CD14-positive monocyte (primary cell): ENCODE measurements at regions not wholly inside any gene's neighbourhood (a gene's known extent, or its start where the extent isn't known, plus 50 kb on each side); places are given as distances from the start of the nearest gene placed in this dataset.

Experiments
- DNase-seq, 3 donors: peaks; one replicate each; pipeline ENCODE4 v3.0.0-alpha.2; 2011 to 2022
- H2AFZ ChIP-seq: 2 replicates; pipeline ENCODE4 v1.6.0; 2012; ENCODE audit warnings: mild to moderate bottlenecking, low read depth, low read length, inconsistent platforms; ENCODE audit not compliant: insufficient read depth, poor library complexity, severe bottlenecking
- H3K27ac ChIP-seq, 2 donors: 1 replicate in 1 of 2; 2 replicates in 1 of 2; pipeline ENCODE4 v1.5.1; 2012 to 2013; ENCODE audit warnings: low read length in 2 of 2, control low read depth in 1 of 2, inconsistent platforms in 1 of 2, low read depth in 1 of 2, mild to moderate bottlenecking in 1 of 2
- H3K27me3 ChIP-seq, 2 donors: one replicate each; pipeline versions ENCODE4 v1.6.0 to v1.6.1; 2011 to 2013; ENCODE audit warnings: low read length in 2 of 2; ENCODE audit not compliant: control insufficient read depth in 2 of 2, insufficient read depth in 2 of 2
- H3K36me3 ChIP-seq, 2 donors: replicated peaks in 1 of 2; 1 replicate in 1 of 2; 2 replicates in 1 of 2; pipeline versions ENCODE4 v1.5.1 to v1.6.1; 2012 to 2013; ENCODE audit warnings: low read length in 2 of 2, control low read depth in 1 of 2, inconsistent platforms in 1 of 2, mild to moderate bottlenecking in 1 of 2; ENCODE audit not compliant: insufficient read depth in 2 of 2, control insufficient read depth in 1 of 2
- H3K4me1 ChIP-seq, 2 donors: 1 replicate in 1 of 2; 2 replicates in 1 of 2; pipeline versions ENCODE4 v1.5.1 to v1.6.1; 2012 to 2013; ENCODE audit warnings: low read length in 2 of 2, control low read depth in 1 of 2, inconsistent platforms in 1 of 2, mild to moderate bottlenecking in 1 of 2, moderate library complexity in 1 of 2; ENCODE audit not compliant: insufficient read depth in 2 of 2, control insufficient read depth in 1 of 2
- H3K4me2 ChIP-seq: replicated peaks from 2 replicates; pipeline ENCODE3; 2012; ENCODE audit warnings: low read length, moderate library complexity, mild to moderate bottlenecking; ENCODE audit not compliant: poor library complexity, severe bottlenecking; ENCODE audit errors: extremely low read depth
- H3K4me3 ChIP-seq, 3 experiments: fragments of 200-600 bp in 1 of 3; sonication (generic) in 1 of 3; replicated peaks in 1 of 3; 1 replicate in 2 of 3; 2 replicates in 1 of 3; pipeline ENCODE4 v1.5.1; 2011 to 2013; ENCODE audit warnings: low read length in 3 of 3, mild to moderate bottlenecking in 3 of 3, control low read depth in 2 of 3, low read depth in 2 of 3, inconsistent platforms in 1 of 3, moderate library complexity in 1 of 3
- H3K79me2 ChIP-seq: 2 replicates; pipeline ENCODE4 v1.6.0; 2012; ENCODE audit warnings: mild to moderate bottlenecking, control low read depth, inconsistent platforms, low read length, moderate library complexity; ENCODE audit not compliant: insufficient read depth
- H3K9ac ChIP-seq: 2 replicates; pipeline ENCODE4 v1.6.0; 2017; ENCODE audit warnings: low read length, mild to moderate bottlenecking; ENCODE audit not compliant: insufficient read depth, poor library complexity, severe bottlenecking
- H3K9me3 ChIP-seq, 2 donors: replicated peaks in 1 of 2; 1 replicate in 1 of 2; 2 replicates in 1 of 2; pipeline versions ENCODE4 v1.5.1 to v1.6.1; 2012 to 2013; ENCODE audit warnings: low read length in 2 of 2, control low read depth in 1 of 2; ENCODE audit not compliant: control insufficient read depth in 1 of 2, insufficient read depth in 1 of 2
- H4K20me1 ChIP-seq: 2 replicates; pipeline ENCODE4 v1.6.0; 2012; ENCODE audit warnings: mild to moderate bottlenecking, low read length, control low read depth, moderate library complexity; ENCODE audit not compliant: insufficient read depth
- H3K27ac Mint-ChIP-seq, 7 donors: one replicate each; pipeline ENCODE4 v1.8.0; 2020; ENCODE audit warnings: mild to moderate bottlenecking in 7 of 7, mixed read lengths in 7 of 7, moderate library complexity in 6 of 7, inconsistent platforms in 2 of 7
- H3K27me3 Mint-ChIP-seq, 3 donors: one replicate each; pipeline ENCODE4 v1.8.0; 2021 to 2022; ENCODE audit warnings: low read depth in 3 of 3, mild to moderate bottlenecking in 3 of 3, mixed read lengths in 3 of 3, moderate library complexity in 3 of 3, inconsistent platforms in 1 of 3
- H3K36me3 Mint-ChIP-seq, 2 donors: one replicate each; pipeline ENCODE4 v1.8.0; 2020; ENCODE audit warnings: mixed read lengths in 2 of 2, inconsistent platforms in 1 of 2, mild to moderate bottlenecking in 1 of 2
- H3K4me1 Mint-ChIP-seq: one replicate; pipeline ENCODE4 v1.8.0; 2020; ENCODE audit warnings: mild to moderate bottlenecking, mixed read lengths
- H3K4me3 Mint-ChIP-seq, 2 donors: one replicate each; pipeline ENCODE4 v1.8.0; 2020; ENCODE audit warnings: mild to moderate bottlenecking in 2 of 2, mixed read lengths in 2 of 2, moderate library complexity in 1 of 2
- H3K9me3 Mint-ChIP-seq, 7 donors: one replicate each; pipeline ENCODE4 v1.8.0; 2020 to 2022; ENCODE audit warnings: mixed read lengths in 7 of 7, mild to moderate bottlenecking in 6 of 7, moderate library complexity in 6 of 7, inconsistent platforms in 2 of 7
- CTCF ChIP-seq: fragments of 200-600 bp; IDR thresholded peaks from one replicate; pipeline ENCODE4 v1.8.0; 2022; ENCODE audit warnings: antibody characterized with exemption, mild to moderate bottlenecking
- WGBS: methylation state at CpG from one replicate; pipeline ENCODE4 v1.1.5; 2013; ENCODE audit warnings: missing lambda C conversion rate; ENCODE audit not compliant: insufficient coverage; 5-methylcytosine and 5-hydroxymethylcytosine counted together
- intact Hi-C, 2 donors: fragments of 100-400 bp; cut with micrococcal nuclease; formaldehyde crosslinking; loops; one replicate each; pipeline versions ENCODE4 v1.15.0 to v1.15.1; 2023

GRCh38 chr3:31291818-31292217 lies 240.9 kb upstream of the STT3B start:
- H3K4me1 ChIP-seq, result peaks cover 0 to 6% of the 10 kb centered on the region in 2 donors
- no CpG with 5 or more reads among the region's 3 CpGs for WGBS
- H3K27ac Mint-ChIP-seq, result no peak overlapping the region
- H3K27me3 Mint-ChIP-seq, result peaks cover 0 to 1% (median 0%) of the 10 kb centered on the region in 3 donors
- no peaks in the 10 kb centered on the region for H3K79me2 ChIP-seq
- H3K36me3 Mint-ChIP-seq, result no peaks in the 10 kb centered on the region
- DNase-seq, result no peak
- H3K9me3 Mint-ChIP-seq, result peaks cover 0 to 4% (median 0%) of the 10 kb centered on the region in 7 donors
- H3K9ac ChIP-seq, result no peak overlapping the region
- H3K4me3 ChIP-seq, result no peak overlapping the region
- H3K27ac ChIP-seq, result no peak overlapping the region
- H3K27me3 ChIP-seq, result no peaks in the 10 kb centered on the region
- no peaks in the 10 kb centered on the region for H3K9me3 ChIP-seq
- no peak for TF ChIP-seq CTCF
- no peak overlapping the region for H3K4me3 Mint-ChIP-seq
- H4K20me1 ChIP-seq, result no peaks in the 10 kb centered on the region
- H3K4me1 Mint-ChIP-seq, result peaks cover 15% of the 10 kb centered on the region
- H2AFZ ChIP-seq, result no peak overlapping the region
- H3K4me2 ChIP-seq, result no peak overlapping the region
- H3K36me3 ChIP-seq, result no peaks in the 10 kb centered on the region
- intact Hi-C loops, result no loop called here

GRCh38 chr3:31294430-31295149 lies 238.1 kb upstream of the STT3B start:
- TF ChIP-seq CTCF, result no peak
- peaks cover 0 to 7% of the 10 kb centered on the region in 2 donors for H3K9me3 ChIP-seq
- Mint-ChIP-seq H3K4me1 (peaks cover 6% of the 10 kb centered on the region), H3K36me3 (no peaks in the 10 kb centered on the region), H3K27me3 (peaks cover 0 to 1% (median 0%) of the 10 kb centered on the region in 3 donors), H3K9me3 (peaks cover 0 to 14% (median 3%) of the 10 kb centered on the region in 7 donors), H3K27ac (no peak overlapping the region), H3K4me3 (no peak overlapping the region)
- no peak overlapping the region for H3K4me2 ChIP-seq
- H3K9ac ChIP-seq, result no peak overlapping the region
- H2AFZ ChIP-seq, result no peak overlapping the region
- intact Hi-C loops, result no loop called here
- H4K20me1 ChIP-seq, result no peaks in the 10 kb centered on the region
- DNase-seq, result no peak
- no peaks in the 10 kb centered on the region for H3K36me3 ChIP-seq
- WGBS, result no CpG with 5 or more reads among the region's 5 CpGs
- H3K4me1 ChIP-seq, result peaks cover 0 to 2% of the 10 kb centered on the region in 2 donors
- H3K79me2 ChIP-seq, result no peaks in the 10 kb centered on the region
- H3K4me3 ChIP-seq, result no peak overlapping the region
- H3K27me3 ChIP-seq, result no peaks in the 10 kb centered on the region
- H3K27ac ChIP-seq, result no peak overlapping the region
